Loucy (cell line): ENCODE measurements at regions not wholly inside any gene's neighbourhood (a gene's known extent, or its start where the extent isn't known, plus 50 kb on each side); places are given as distances from the start of the nearest gene placed in this dataset.

Source experiments
- CTCF ChIP-seq: fragments of 200-600 bp; sonication (generic); conservative IDR thresholded peaks from 2 replicates; pipeline ENCODE4 v1.5.1; 2014; ENCODE audit warnings: mild to moderate bottlenecking, antibody characterized with exemption, low read length
- EZH2phosphoT487 ChIP-seq: fragments of 200-600 bp; IDR thresholded peaks from 2 replicates; pipeline ENCODE4 v1.6.1; 2018; ENCODE audit warnings: antibody characterized with exemption, mild to moderate bottlenecking, moderate library complexity, borderline replicate concordance

DNA sequence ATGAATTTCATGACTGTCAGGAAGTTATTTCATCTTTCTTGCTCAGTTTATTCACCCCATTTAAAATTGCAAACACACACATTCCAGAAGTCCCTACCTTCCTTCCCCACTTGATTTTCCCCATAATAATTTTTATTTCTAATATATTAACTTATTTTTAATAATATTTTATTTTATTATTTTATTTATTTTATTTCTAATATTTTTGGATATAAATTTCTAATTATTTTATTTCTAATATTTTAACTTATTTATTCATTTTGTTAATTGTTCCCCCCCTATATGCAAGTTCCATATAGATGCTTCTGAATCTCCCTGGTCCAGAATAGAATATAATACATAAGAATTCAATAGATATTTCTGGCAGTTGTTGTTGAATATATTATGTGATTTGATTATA, 293.7 kb upstream of the CPEB2 start:
- TF ChIP-seq CTCF, result no peak
- no peak for TF ChIP-seq EZH2phosphoT487
